Nucleus accumbens (tissue), 56 donors: ENCODE measurements at regions not wholly inside any gene's neighbourhood (a gene's known extent, or its start where the extent isn't known, plus 50 kb on each side); places are given as distances from the start of the nearest gene placed in this dataset.
"Not testable (repeated sequence)": the region's sequence is repeated elsewhere in the genome, so short reads cannot be mapped to it uniquely, and the experiment has no call there.

Experiments
- DNase-seq, 56 donors: peaks; one replicate each; lab custom pipeline; 2025; lab: John Stamatoyannopoulos, UW

DNA sequence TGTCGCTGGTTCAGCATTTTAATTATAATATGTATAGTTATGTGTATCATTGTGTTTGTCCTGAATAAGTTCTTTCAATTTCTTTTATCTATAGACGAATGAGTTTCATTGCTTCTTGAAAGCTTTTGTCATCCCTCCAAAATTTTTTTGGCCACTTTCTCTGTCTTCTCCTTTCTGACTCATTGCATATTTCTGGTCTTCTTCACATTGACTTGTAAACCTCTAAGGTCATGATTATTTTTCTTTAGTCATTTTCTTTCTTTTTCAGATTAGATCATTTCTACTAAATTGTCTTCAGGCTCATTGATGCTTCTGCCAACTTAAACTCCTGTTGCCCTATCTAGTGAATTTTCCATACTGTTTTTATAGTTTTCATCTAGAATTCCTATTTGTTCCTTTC is 555.1 kb downstream of the RPIA start:
- DNase-seq, result not testable (repeated sequence)

DNA sequence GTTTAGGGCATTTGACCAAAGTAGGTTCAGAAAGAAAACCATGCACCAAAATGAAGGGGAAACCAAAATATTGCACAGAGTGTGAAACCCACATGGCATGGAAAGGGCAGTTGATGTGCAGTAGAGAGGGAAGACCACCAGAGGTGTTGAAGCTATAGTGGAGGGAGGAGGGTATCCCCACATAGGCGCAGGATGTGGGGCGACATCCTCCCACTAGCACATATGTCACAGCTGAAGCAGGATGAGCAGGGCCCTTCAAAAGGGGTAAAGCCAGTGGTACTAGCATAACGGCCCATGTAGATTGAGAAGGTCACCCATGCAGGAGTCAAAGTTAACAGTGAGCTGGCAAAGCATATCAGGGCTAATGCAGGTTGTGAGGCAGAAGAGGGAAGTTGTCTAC is 563.5 kb downstream of the RPIA start:
- DNase-seq, result not testable (repeated sequence)

DNA sequence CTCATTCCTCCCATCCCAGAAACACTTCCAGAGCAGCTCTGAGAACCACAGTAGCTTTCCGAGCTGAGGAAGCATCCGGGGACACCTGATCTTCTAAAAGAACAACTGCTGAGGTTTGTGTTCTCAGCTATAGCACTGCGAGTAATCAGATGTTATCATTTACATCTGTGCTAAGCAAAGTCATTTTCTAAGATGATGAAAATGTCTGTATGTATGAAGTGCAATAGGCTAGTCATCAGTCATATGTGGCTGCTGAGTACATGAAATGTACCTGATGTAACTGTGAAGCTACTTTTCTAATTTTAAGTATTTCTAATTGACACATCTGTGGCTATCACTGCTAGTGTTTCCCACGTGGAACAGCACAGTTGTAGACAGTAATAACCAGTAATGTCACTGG is 582.0 kb downstream of the RPIA start:
- not testable (repeated sequence) for DNase-seq

DNA sequence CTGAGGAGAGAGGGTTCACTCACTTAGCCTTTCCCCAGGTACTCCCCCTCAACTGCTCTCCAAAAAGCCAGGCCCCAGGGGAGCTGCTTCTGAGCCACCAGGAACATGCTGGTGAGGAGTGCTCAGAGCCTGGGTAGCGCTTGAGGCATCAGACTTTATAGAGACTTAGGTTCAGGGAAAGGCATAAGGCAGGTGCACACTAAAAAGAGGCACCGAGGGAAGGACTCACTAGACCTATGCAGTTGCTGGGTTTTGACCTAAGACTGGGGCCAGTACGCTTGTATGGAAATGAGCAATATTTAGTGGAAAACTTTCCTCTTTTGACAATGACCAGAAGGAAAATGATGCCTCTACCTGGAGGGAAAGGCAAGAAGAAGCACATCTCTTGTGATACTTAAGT is 589.1 kb downstream of the RPIA start:
- not testable (repeated sequence) for DNase-seq

DNA sequence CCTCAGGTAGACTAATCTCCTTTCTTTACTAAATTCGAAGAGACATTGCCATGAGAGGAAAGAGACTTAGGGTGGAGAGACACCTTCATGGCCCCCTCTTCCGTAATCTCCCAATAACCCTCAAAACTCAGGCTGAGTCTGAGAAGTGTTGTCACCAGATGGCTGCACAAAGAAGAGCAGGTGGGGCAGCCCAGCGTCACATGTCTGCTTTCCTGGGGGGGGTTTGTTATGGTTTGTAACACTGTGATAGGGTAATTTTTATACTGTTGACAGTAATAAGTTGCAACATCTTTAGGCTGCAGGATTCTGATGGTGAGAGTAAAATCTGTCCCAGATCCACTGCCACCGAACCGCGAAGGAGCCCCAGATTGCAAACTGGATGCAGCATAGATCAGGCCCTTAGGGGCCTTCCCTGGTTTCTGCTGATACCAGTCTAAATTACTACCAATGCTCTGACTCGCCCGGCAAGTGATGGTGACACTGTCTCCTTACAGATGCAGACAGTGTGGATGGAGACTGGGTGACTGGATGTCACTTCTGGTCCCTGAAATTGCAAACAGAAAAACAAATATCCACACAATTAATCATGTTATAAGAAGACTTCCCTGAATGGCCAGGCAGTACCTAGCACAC is 595.1 kb downstream of the RPIA start:
- not testable (repeated sequence) for DNase-seq

DNA sequence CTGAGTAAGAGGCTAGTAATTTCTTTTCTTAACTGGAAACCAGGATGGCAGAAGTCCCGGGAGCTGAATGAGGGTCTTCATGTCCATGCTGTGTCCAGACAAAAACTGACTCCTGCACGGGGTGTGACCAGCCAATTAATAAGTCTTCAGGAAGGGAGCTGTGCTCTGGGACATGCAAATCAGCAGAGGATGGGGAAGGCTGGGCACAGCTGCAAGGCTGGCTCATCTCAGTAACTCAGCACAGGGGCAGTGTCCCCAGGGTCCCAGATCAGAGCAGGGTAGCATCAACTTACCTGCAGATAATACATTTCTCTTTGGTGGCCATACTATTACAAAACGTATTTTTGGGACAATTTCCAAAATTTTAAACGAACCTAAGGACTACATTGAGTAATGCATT is 595.6 kb downstream of the RPIA start:
- DNase-seq, result not testable (repeated sequence)

DNA sequence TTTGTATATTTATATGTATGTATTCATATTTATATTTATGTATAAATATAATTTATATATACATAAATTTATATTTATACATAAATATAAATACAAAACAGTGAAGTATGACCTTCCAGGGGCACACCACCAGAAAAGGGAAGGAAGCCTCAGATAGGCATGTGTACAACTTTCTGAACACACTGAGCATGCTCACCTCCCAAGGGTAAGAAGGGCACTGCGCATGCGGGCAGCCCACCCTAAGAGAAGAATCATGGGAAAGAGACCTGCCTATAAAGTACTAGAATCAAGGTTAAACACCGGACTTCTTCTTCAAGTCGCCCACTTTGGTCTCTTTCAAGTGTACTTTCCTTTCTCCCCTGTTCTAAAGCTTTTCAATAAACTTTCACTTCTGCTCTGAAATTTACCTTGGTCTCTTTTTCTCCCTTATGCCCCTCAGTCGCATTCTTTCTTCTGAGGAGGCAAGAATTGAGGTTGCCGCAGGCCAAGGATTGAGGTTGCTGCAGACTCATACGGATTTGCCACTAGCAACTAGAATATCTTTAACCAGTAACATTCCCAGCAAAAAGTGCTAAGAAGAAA is 600.3 kb downstream of the RPIA start:
- DNase-seq, result not testable (repeated sequence)

DNA sequence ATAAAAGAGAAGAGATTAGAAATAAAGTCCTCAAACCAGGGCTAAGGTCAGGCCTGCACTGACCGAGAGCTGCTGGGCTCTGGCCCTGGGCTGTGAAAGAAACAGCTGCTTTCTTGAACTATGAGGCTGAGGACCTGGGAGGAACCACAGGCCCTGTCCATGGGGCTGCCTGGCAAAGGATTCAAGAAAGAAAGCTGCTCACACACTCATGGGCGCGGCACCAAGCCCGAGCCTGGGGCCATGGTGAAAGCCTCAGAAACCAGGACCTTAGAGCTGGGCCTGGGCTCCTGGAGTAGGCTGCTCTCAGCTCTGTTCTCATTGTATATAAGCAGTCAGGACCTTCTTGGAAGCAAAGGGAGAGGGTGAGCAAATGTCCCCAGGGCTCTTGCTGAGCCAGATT is 601.9 kb downstream of the RPIA start:
- not testable (repeated sequence) for DNase-seq

DNA sequence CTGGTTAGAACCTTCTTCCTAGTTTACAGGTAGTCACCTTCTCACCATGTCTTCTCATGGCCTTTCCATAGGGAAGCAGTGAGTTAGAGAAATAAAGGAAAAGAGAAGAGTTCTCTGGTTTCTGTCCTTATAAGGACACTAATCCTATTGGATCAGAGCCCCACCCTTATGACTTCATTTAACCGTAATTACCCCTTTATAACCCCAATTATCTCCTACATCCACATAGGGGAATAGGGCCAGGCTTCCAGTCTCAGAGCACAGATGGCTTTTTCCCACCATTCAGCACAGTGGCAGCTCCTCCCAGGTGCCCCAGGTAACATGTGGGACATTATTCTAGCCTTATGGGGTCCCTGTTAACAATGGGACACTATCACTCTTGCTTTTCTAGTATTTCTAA is 602.9 kb downstream of the RPIA start:
- not testable (repeated sequence) for DNase-seq

DNA sequence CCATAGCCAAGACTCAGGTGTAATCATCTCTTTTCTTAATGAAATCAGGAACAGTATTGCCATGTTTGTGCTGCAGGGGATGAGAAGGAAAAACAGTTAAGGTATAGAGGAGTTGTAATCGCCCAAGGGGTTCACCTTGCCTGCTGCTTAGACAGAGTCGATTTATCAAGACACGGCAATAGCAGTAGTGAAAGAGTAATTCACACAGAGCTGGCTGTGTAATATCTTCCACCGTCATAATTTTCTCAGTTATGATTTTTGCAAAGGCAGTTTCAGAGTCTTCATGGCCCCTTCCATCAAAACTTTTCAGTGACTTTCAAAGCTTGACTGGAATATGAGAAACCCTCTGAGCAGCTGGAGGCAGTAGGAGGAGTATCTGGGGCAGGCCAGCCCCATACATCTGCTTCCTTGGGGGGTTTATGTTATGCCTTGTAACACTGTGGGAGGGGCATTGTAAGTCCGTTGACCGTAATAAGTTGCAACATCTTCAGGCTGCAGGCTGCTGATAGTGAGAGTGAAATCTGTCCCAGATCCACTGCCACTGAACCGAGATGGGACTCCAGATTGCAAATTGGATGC is 605.4 kb downstream of the RPIA start:
- not testable (repeated sequence) for DNase-seq

DNA sequence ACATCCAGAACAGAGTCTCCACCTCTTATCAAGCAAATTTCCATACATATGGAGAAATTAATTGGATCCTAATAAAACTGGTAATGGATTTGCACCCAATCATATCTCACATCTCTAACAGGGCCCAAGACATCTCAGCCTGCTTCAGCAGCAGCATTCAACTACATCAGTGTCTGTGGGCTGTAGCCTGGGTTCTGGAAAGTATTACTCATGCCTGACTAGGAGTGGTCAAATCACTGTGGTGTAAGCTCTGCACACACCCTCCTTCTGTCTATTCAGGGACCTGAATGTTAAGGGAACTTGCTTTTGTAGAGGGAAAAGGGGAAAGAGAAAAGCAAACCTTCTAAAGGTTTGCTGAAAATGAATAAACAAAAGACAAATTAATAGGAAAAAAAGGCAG is 607.7 kb downstream of the RPIA start:
- DNase-seq, result not testable (repeated sequence)

DNA sequence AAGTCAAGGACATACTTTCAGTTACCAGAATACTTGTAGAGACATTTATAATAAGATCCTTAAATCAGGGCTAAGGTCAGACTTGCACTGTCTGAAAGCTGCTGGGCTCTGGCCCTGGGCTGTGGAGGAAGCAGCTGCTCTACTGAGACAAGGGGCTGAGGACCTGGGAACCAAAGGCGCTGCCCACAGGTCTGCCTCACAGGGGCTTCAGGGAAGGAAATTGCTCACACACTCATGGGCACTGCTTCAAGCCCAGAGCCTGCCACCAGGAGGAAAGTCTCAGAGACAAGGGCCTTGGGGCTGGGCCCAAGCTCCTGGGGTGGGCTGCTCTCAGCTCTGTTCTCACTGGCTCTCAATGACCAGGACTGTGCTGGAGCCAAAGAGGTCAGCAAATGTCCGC is 614.1 kb downstream of the RPIA start:
- DNase-seq, result not testable (repeated sequence)

DNA sequence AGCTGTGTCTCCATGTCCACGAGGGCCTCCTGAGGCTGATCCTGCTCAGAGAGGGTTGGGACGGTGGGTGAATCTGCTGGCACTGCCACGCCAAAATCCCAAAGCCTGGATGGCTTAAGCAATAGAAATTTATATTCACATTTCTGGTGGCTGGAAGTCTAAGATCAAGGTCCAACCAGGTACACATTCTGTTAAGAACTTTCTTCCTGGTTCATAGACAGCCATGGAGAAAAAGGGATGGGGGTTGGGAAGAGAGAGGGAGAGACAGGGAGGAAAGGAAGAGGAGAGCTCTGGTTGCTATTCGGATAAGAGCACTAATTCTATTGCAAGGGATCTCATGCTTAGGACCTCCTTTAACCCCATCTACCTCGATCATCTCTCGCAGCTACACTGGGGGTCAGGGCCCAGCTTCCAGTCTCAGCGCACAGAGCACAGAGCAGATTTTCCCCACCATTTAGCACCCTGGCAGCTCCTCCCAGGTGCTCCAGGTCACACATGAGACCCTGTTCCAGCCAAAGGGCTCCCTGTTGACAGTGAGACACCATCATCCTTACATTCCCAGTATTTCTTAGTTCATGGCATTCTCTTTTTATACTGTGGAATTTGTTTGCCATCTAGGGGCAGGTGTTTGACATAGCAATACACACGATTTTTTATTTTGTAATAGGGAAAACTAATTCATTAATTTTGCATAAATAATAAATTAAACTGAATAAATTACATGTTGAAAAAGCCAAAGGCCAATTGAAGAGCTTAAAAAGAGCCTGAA is 615.6 kb downstream of the RPIA start:
- DNase-seq, result not testable (repeated sequence)

DNA sequence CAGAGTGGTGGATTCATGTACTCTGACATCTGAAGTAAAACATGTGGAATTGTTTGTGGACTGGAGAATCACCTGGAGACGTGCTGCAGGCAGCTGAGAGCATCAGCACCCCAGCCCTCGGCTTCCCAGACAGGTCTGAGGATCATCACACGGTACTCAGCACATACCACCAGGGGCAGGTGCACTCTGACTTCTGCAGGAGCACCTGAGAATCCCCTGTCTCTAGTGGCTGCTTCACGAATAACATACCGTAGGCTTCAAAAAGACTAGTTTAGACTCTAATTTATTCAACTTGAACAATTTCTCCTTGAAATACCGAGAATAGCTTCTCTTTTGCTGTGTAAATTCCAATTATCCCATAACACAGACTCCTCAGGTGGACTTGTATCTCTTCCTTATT is 627.5 kb downstream of the RPIA start:
- DNase-seq, result not testable (repeated sequence)

DNA sequence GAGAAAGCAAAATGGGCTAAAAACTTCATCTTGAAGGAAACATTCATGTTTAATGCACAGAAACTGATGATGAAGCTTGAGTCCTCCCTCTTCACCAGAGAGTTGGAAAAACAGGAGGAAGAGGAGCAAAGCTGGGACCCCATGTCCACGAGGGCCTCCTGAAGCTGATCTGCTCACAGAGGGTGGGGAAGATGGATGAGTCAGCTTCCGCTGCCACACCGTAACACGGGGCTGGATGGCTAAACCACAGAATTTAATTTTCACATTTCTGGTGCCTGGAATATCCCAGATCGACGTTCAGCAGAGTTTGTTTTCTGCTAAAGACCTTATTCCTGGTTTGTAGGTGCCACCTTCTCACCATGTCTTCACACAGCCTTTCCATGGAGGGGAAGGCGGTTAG is 634.4 kb downstream of the RPIA start:
- DNase-seq, result not testable (repeated sequence)

DNA sequence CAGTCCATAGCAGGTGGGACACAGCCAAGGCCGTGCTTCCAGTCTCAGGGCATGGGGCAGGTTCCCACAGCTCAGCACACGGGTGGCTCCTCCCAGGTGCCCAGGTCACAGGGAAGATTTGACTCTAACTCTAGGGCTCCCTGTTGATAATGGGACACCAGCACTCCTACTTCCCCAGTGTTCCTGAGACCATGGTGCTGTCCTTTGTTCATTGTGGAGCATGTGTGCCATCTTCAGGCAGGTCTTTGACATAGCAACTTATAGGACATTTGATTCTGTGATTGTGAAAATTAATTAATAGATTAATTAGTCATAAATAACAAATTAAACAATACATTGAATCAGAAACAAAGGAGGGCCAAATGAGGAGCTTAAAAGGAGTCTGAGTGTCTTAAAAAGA is 635.0 kb downstream of the RPIA start:
- DNase-seq, result not testable (repeated sequence)

DNA sequence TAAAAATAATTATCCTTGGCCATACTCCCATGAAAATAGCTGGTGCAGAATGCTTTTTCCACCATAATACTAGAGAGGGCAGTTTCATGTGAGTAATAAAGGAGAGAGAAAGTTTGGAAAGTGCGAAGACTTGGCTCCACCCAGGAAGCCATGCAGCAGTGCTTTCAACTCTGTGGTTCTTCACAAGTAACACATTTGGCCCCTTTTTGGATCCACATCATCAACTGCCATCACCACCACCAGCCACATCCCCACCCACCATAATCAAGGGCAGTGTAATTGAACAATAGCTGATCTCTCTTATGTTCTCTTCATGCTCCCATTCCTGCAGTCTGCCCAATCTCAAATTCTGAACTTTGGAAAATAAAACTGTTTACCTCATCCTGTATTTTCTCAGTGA is 637.3 kb downstream of the RPIA start:
- DNase-seq, result not testable (repeated sequence)
